ENCODE measurements at regions not wholly inside any gene's neighbourhood (a gene's known extent, or its start where the extent isn't known, plus 50 kb on each side); places are given as distances from the start of the nearest gene placed in this dataset.

DNA sequence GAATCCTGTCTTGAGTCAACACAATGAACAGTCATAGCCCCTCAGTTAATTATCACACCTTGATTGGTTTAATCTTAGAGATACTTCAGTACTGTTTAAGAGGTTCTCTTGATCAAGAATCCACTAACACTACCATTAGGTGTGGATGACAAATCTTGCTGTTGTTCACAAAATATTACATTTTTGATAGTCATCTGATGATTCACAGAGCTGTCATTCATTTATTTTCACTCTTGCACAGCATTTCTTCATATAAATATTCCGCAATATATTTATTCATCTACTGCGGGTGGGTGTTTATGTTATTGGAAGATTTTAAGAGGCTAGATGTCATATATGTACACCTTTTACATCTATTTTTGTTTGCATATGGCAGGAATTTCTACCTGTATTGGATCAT is 1138.1 kb upstream of the PRKX start:
- Histone ChIP-seq H3K4me2 (no peak overlapping the region), H3K9ac (no peak overlapping the region), H2AFZ (ENCODE audit: low read depth) (no peak overlapping the region), H3K27me3 (ENCODE audit: insufficient read depth, low read depth) (no peaks in the 10 kb centered on the region), H3K79me2 (ENCODE audit: insufficient read depth, low read depth) (no peaks in the 10 kb centered on the region), H3K4me1 (ENCODE audit: low read depth, poor library complexity, severe bottlenecking) (no peaks in the 10 kb centered on the region), H4K20me1 (ENCODE audit: insufficient read depth) (no peaks in the 10 kb centered on the region), H3K36me3 (ENCODE audit: insufficient read depth) (no peaks in the 10 kb centered on the region), H3K27ac (no peak overlapping the region), H3K4me3 (IDR thresholded peaks at IDR 0.05; ENCODE audit: insufficient read depth, low read depth, low read length) (no peak overlapping the region)
- TF ChIP-seq, protein P1, sequence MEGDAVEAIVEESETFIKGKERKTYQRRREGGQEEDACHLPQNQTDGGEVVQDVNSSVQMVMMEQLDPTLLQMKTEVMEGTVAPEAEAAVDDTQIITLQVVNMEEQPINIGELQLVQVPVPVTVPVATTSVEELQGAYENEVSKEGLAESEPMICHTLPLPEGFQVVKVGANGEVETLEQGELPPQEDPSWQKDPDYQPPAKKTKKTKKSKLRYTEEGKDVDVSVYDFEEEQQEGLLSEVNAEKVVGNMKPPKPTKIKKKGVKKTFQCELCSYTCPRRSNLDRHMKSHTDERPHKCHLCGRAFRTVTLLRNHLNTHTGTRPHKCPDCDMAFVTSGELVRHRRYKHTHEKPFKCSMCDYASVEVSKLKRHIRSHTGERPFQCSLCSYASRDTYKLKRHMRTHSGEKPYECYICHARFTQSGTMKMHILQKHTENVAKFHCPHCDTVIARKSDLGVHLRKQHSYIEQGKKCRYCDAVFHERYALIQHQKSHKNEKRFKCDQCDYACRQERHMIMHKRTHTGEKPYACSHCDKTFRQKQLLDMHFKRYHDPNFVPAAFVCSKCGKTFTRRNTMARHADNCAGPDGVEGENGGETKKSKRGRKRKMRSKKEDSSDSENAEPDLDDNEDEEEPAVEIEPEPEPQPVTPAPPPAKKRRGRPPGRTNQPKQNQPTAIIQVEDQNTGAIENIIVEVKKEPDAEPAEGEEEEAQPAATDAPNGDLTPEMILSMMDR (conservative IDR thresholded peaks at IDR 0.05; ENCODE audit: low read depth, low read length) = no peak

DNA sequence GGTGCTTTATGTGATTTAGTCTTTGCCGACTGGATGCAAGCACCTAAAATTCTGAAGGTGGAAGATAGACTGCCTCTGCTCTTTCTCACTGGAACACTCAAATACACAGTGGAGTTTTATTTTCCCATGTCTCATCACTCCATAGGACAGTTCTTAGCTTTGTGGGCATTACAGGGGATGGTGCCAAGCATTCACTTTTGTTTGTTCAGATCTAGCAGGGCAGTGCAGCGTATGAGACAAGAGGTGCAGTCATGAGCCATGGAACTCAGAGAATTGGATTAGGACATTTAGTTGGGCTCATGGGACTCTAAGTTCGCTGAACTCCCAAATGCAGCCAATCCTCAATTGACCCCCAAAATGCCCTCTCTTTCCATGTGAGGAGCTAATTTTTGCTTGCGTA is 1136.9 kb upstream of the PRKX start:
- no peak overlapping the region for H3K9ac ChIP-seq
- H3K36me3 ChIP-seq (ENCODE audit: insufficient read depth) = no peaks in the 10 kb centered on the region
- H3K27ac ChIP-seq = no peak overlapping the region
- no peaks in the 10 kb centered on the region for H3K27me3 ChIP-seq (ENCODE audit: insufficient read depth, low read depth)
- H4K20me1 ChIP-seq (ENCODE audit: insufficient read depth) = no peaks in the 10 kb centered on the region
- no peaks in the 10 kb centered on the region for H3K4me1 ChIP-seq (ENCODE audit: low read depth, poor library complexity, severe bottlenecking)
- H2AFZ ChIP-seq (ENCODE audit: low read depth) = no peak overlapping the region
- no peak overlapping the region for H3K4me2 ChIP-seq
- no peak overlapping the region for H3K4me3 ChIP-seq (IDR thresholded peaks at IDR 0.05; ENCODE audit: insufficient read depth, low read depth, low read length)
- H3K79me2 ChIP-seq (ENCODE audit: insufficient read depth, low read depth) = no peaks in the 10 kb centered on the region
- TF ChIP-seq, protein P1 (conservative IDR thresholded peaks at IDR 0.05; ENCODE audit: low read depth, low read length) = no peak

DNA sequence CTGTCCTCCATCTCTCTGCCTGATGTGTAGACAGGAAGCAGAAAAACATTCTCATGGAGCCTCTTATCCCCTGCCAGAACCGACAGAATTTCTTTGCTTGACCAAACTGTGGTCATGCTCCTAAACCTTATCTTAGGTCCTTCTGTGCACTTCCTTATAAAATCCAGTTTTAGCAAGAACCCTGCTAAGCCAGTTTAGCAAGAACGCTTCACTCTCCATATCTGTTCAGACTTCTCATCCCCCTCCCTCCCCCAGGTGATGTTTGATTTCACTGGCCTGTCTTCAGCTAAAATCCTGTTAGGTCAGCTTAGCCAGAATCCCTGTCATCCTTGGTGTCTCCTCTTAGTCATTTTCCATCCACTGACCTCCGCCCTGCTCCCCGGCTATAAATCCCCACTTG is 1130.9 kb upstream of the PRKX start:
- Histone ChIP-seq H3K27me3 (ENCODE audit: insufficient read depth, low read depth) (no peaks in the 10 kb centered on the region), H4K20me1 (ENCODE audit: insufficient read depth) (no peaks in the 10 kb centered on the region), H3K4me3 (IDR thresholded peaks at IDR 0.05; ENCODE audit: insufficient read depth, low read depth, low read length) (no peak overlapping the region), H3K36me3 (ENCODE audit: insufficient read depth) (no peaks in the 10 kb centered on the region), H3K9ac (no peak overlapping the region), H3K79me2 (ENCODE audit: insufficient read depth, low read depth) (no peaks in the 10 kb centered on the region), H3K4me2 (no peak overlapping the region), H3K27ac (no peak overlapping the region), H3K4me1 (ENCODE audit: low read depth, poor library complexity, severe bottlenecking) (no peaks in the 10 kb centered on the region), H2AFZ (ENCODE audit: low read depth) (no peak overlapping the region)
- TF ChIP-seq, protein P1 (conservative IDR thresholded peaks at IDR 0.05; ENCODE audit: low read depth, low read length) = no peak

DNA sequence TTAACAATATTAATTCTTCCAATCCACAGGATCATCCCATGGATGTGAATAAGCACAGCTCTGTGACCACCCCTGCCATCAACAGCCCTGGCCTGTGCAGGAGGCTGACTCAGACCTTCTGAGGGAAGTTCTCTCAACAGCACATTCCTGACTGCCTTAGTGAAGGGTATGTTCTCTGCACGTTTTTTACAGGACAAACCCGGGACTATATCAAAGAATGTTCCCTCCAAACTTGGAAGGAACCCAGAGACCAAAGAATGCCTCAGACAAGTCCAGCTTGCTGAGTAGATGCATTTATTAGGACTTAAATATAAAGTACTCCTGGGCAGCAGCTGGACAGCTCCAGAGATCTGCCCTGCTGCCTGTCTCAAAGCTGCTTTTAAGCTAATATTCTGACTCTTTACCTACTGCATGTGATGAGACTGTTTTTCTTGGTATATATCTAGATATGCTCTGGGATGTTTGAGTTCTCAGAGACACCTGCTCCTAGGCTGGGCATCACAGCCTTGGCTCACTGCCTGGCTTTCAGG is 1127.8 kb upstream of the PRKX start:
- TF ChIP-seq, protein P1 (conservative IDR thresholded peaks at IDR 0.05; ENCODE audit: low read depth, low read length) = no peak

More for the DNA sequence above, 1127.8 kb upstream of the PRKX start:
- no peaks in the 10 kb centered on the region for H4K20me1 ChIP-seq (ENCODE audit: insufficient read depth)
- no peak overlapping the region for H2AFZ ChIP-seq (ENCODE audit: low read depth)
- no peaks in the 10 kb centered on the region for H3K4me1 ChIP-seq (ENCODE audit: low read depth, poor library complexity, severe bottlenecking)
- no peaks in the 10 kb centered on the region for H3K27me3 ChIP-seq (ENCODE audit: insufficient read depth, low read depth)
- no peak overlapping the region for H3K4me3 ChIP-seq (IDR thresholded peaks at IDR 0.05; ENCODE audit: insufficient read depth, low read depth, low read length)
- no peak overlapping the region for H3K4me2 ChIP-seq
- H3K79me2 ChIP-seq (ENCODE audit: insufficient read depth, low read depth) = no peaks in the 10 kb centered on the region
- H3K9ac ChIP-seq = no peak overlapping the region
- no peaks in the 10 kb centered on the region for H3K36me3 ChIP-seq (ENCODE audit: insufficient read depth)
- no peak overlapping the region for H3K27ac ChIP-seq
